ENCODE measurements at regions not wholly inside any gene's neighbourhood (a gene's known extent, or its start where the extent isn't known, plus 50 kb on each side); places are given as distances from the start of the nearest gene placed in this dataset.
A peak's percentile ranks its signal among the peaks of the same experiment; 100 is the strongest.

DNA sequence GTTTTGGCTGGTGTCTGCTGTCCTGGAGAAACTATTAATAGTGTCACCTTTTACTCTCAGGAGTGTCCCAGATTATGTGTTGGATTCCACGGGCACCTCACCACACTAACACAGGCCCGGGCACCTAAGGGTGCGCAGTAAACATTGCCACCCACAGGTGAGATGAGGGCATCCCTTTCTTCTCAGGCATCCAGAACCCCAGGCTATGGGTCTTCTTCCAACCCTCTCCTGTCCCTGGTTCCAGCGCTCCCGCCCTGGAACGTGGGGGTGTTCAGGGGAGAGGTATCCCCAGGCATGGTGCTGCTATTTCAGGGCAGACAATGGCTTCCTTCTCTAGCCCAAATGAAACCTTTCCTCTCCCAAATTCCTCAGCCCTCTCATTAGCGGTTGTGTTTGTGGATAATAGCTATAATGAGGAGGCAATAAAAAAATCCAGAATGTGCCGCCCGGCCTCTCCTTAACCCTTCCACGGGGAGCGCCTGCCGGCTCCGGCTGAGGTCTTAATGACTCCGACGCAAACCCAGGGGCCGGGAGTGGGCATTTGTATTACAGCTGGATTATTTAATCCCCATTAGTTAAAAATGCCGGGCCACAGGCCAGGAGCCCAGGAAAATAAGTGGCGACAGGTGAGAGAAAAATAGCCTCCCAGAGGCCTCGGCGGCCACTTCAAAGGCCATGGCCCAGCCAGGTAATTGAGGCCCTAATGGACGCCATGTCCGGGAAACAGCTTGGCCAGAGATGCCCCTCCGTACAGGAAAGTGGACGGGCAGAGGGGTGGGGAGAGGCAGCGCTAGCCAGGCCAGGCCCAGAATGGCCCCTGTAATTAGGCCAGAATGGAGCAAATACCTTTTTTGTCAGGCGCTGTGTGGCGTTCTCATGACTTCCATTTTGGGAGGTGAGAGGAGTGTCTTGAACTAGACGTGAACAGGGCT is 102.8 kb downstream of the IRX5 start:
- peaks cover 40% of the 10 kb centered on the region for H3K27me3 Mint-ChIP-seq (ENCODE audit: unreplicated experiment)
- no peak for DNase-seq
- no peaks in the 10 kb centered on the region for H3K36me3 Mint-ChIP-seq (ENCODE audit: insufficient read depth, unreplicated experiment)
- no peaks in the 10 kb centered on the region for H3K4me1 Mint-ChIP-seq (ENCODE audit: low read depth, unreplicated experiment)
- H3K4me3 Mint-ChIP-seq (ENCODE audit: low read depth, unreplicated experiment): no peak overlapping the region
- CTCF ChIA-PET: no interaction called here
- BruUV-seq (replicated peaks): no TSS peak
- H3K9me3 Mint-ChIP-seq (ENCODE audit: low read depth, unreplicated experiment): peaks cover 6% of the 10 kb centered on the region
- TF ChIP-seq, protein P1, sequence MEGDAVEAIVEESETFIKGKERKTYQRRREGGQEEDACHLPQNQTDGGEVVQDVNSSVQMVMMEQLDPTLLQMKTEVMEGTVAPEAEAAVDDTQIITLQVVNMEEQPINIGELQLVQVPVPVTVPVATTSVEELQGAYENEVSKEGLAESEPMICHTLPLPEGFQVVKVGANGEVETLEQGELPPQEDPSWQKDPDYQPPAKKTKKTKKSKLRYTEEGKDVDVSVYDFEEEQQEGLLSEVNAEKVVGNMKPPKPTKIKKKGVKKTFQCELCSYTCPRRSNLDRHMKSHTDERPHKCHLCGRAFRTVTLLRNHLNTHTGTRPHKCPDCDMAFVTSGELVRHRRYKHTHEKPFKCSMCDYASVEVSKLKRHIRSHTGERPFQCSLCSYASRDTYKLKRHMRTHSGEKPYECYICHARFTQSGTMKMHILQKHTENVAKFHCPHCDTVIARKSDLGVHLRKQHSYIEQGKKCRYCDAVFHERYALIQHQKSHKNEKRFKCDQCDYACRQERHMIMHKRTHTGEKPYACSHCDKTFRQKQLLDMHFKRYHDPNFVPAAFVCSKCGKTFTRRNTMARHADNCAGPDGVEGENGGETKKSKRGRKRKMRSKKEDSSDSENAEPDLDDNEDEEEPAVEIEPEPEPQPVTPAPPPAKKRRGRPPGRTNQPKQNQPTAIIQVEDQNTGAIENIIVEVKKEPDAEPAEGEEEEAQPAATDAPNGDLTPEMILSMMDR (IDR thresholded peaks at IDR 0.05; ENCODE audit: unreplicated experiment): no peak
- intact Hi-C loops (cut with micrococcal nuclease; ENCODE audit: unreplicated experiment): no loop called here
- H3K27ac Mint-ChIP-seq (ENCODE audit: unreplicated experiment): no peak overlapping the region

DNA sequence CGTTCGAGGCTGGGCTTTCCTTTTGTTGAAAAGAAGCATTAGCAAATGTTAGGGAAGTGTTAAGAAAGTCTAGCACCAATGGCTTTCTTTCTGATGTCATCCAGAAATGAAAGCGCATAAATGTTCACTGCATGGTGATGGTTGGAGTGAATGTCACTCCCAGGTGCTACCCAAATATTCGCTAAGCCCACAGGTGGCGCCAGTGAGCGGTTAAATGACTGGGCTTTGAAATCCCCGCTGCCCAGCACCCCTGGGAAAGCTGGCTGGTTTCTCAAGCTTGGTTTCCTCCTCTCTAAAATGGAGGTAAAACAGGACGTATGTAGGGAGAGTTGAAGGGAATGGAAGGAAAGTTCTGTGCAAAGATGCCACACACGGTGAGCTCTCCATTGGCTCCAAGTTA is 104.4 kb downstream of the IRX5 start:
- TF ChIP-seq, protein P1 (IDR thresholded peaks at IDR 0.05; ENCODE audit: unreplicated experiment): peak; percentile 11

DNA sequence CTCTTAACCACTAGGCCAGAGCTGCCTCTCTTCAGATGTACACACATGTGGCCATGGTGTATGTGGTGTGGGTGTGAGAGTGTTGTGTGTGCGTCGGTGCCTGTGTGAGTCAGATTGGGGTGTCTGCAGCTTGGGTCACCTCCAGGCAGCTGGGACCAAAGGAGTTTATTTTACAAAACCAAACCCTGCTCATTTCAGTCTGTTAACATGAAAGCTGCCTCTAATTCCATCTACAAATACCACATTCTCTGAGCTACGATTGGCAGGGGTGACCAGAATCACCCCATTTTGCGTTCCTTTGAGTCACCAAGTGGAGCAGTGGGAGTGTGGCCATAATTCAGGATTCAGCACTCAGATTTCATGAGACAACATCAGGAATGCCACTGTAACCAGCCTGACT is 105.3 kb downstream of the IRX5 start:
- Mint-ChIP-seq H3K4me3 (ENCODE audit: low read depth, unreplicated experiment) (no peak overlapping the region), H3K9me3 (ENCODE audit: low read depth, unreplicated experiment) (no peaks in the 10 kb centered on the region), H3K27ac (ENCODE audit: unreplicated experiment) (no peak overlapping the region), H3K4me1 (ENCODE audit: low read depth, unreplicated experiment) (no peaks in the 10 kb centered on the region), H3K36me3 (ENCODE audit: insufficient read depth, unreplicated experiment) (no peaks in the 10 kb centered on the region), H3K27me3 (ENCODE audit: unreplicated experiment) (peaks cover 65% of the 10 kb centered on the region)
- BruUV-seq (replicated peaks): no TSS peak
- intact Hi-C loops (cut with micrococcal nuclease; ENCODE audit: unreplicated experiment): no loop called here
- TF ChIP-seq, protein P1 (IDR thresholded peaks at IDR 0.05; ENCODE audit: unreplicated experiment): no peak
- DNase-seq: no peak
- CTCF ChIA-PET: no interaction called here

More for the DNA sequence above, 104.4 kb downstream of the IRX5 start:
- peak; percentile 34 for DNase-seq
- CTCF ChIA-PET: no interaction called here
- no TSS peak for BruUV-seq (replicated peaks)
- intact Hi-C loops (cut with micrococcal nuclease; ENCODE audit: unreplicated experiment): no loop called here
- no peaks in the 10 kb centered on the region for H3K36me3 Mint-ChIP-seq (ENCODE audit: insufficient read depth, unreplicated experiment)
- H3K4me3 Mint-ChIP-seq (ENCODE audit: low read depth, unreplicated experiment): no peak overlapping the region
- no peaks in the 10 kb centered on the region for H3K9me3 Mint-ChIP-seq (ENCODE audit: low read depth, unreplicated experiment)
- no peak overlapping the region for H3K27ac Mint-ChIP-seq (ENCODE audit: unreplicated experiment)
- H3K4me1 Mint-ChIP-seq (ENCODE audit: low read depth, unreplicated experiment): no peaks in the 10 kb centered on the region
- peaks cover 55% of the 10 kb centered on the region for H3K27me3 Mint-ChIP-seq (ENCODE audit: unreplicated experiment)

DNA sequence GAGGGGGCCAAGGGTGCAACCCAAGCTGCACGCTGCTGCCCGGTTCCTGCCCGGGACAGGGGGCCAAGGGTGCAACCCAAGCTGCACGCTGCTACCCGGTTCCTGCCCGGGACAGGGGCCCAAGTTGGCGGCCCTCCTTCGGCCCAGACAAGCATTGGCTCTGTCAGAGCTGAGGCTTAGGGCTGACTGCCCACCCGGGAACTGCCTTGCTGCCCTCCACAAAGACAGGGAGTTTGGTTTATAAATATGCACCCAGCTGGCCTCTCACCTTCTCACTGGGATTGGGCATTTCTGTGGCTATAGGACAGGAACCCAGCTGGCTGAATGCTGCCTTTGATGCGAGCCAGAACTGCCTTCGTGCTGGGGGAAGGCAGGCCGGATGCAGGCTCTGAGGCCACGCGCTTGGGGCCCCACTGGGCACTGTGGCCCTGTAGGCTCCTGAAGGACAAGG is 105.7 kb downstream of the IRX5 start:
- H3K4me1 Mint-ChIP-seq (ENCODE audit: low read depth, unreplicated experiment): no peaks in the 10 kb centered on the region
- peaks cover 69% of the 10 kb centered on the region for H3K27me3 Mint-ChIP-seq (ENCODE audit: unreplicated experiment)
- no peak for DNase-seq
- no peak overlapping the region for H3K4me3 Mint-ChIP-seq (ENCODE audit: low read depth, unreplicated experiment)
- TF ChIP-seq, protein P1 (IDR thresholded peaks at IDR 0.05; ENCODE audit: unreplicated experiment): no peak
- H3K36me3 Mint-ChIP-seq (ENCODE audit: insufficient read depth, unreplicated experiment): no peaks in the 10 kb centered on the region
- BruUV-seq (replicated peaks): no TSS peak
- CTCF ChIA-PET: no interaction called here
- no peaks in the 10 kb centered on the region for H3K9me3 Mint-ChIP-seq (ENCODE audit: low read depth, unreplicated experiment)
- intact Hi-C loops (cut with micrococcal nuclease; ENCODE audit: unreplicated experiment): no loop called here
- H3K27ac Mint-ChIP-seq (ENCODE audit: unreplicated experiment): no peak overlapping the region
